Prostate gland (tissue), 2 donors: ENCODE measurements at regions not wholly inside any gene's neighbourhood (a gene's known extent, or its start where the extent isn't known, plus 50 kb on each side); places are given as distances from the start of the nearest gene placed in this dataset.

Experiments
- DNase-seq: peaks from one replicate; pipeline ENCODE4 v3.0.0-alpha.2; 2019; ENCODE audit warnings: low spot score
- H3K27ac ChIP-seq, 2 donors: fragments of 200-600 bp; sonication (generic); 2 replicates each; pipeline ENCODE4 v1.5.1; 2017 to 2019
- H3K27me3 ChIP-seq: fragments of 200-600 bp; sonication (generic); replicated peaks from 2 replicates; pipeline ENCODE4 v1.5.1; 2019; ENCODE audit not compliant: insufficient read depth
- H3K36me3 ChIP-seq, 2 donors: fragments of 200-600 bp; sonication (generic); 1 replicate in 1 of 2; 2 replicates in 1 of 2; pipeline versions ENCODE4 v1.5.1 to v1.8.1; 2017 to 2019
- H3K4me1 ChIP-seq: fragments of 200-600 bp; sonication (generic); replicated peaks from 2 replicates; pipeline ENCODE4 v1.5.1; 2019
- H3K4me3 ChIP-seq, 2 donors: fragments of 200-600 bp; sonication (generic); 2 replicates each; pipeline ENCODE4 v1.5.1; 2017 to 2019
- H3K9me3 ChIP-seq: fragments of 200-600 bp; sonication (generic); 2 replicates; pipeline ENCODE4 v1.5.1; 2017
- POLR2A ChIP-seq: fragments of 450-650 bp; IDR thresholded peaks from one replicate; pipeline ENCODE4 v1.6.1; 2016; ENCODE audit warnings: antibody characterized with exemption, mild to moderate bottlenecking
- POLR2AphosphoS5 ChIP-seq: sonication (generic); formaldehyde crosslinking; IDR thresholded peaks from one replicate; pipeline ENCODE4 v1.6.1; 2017; ENCODE audit warnings: antibody characterized with exemption
- WGBS: methylation state at CpG from one replicate; pipeline ENCODE4 v1.1.5; 2018; 5-methylcytosine and 5-hydroxymethylcytosine counted together
- intact Hi-C: fragments of 100-400 bp; cut with DNase I; formaldehyde crosslinking; loops from one replicate; pipeline ENCODE4 v1.14.2; 2022
- TF ChIP-seq, protein P1 (sequence below), 4 experiments: fragments of 200-600 bp in 2 of 4; fragments of 450-650 bp in 2 of 4; sonication (generic) in 2 of 4; IDR thresholded peaks; 1 replicate in 3 of 4; 2 replicates in 1 of 4; pipeline ENCODE4 v1.5.1; 2016 to 2019; ENCODE audit warnings: antibody characterized with exemption in 4 of 4, mild to moderate bottlenecking in 2 of 4, moderate library complexity in 2 of 4

DNA sequence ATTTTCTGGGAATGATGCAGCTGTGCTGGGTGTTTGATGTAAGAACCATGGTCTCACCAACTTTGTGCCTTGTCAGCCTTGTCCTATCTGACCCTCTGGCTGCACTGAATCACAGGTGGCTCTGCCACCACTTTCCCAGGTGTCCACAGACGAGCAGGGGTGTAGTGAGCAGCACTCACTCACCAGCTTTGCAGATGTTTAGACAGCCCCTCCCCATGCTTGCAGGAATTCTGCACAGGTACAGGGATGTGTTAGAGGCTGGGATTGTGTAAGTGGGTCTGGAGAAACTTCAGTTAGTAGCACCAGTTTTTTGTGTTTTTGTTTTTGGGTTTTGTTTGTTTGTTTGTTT is 88.2 kb upstream of the NAA20 start:
- WGBS, result 38% methylated on average over 1 of the region's 1 CpG
- DNase-seq, result no peak
- TF ChIP-seq POLR2AphosphoS5 (no peak), POLR2A (no peak)
- TF ChIP-seq, protein P1, sequence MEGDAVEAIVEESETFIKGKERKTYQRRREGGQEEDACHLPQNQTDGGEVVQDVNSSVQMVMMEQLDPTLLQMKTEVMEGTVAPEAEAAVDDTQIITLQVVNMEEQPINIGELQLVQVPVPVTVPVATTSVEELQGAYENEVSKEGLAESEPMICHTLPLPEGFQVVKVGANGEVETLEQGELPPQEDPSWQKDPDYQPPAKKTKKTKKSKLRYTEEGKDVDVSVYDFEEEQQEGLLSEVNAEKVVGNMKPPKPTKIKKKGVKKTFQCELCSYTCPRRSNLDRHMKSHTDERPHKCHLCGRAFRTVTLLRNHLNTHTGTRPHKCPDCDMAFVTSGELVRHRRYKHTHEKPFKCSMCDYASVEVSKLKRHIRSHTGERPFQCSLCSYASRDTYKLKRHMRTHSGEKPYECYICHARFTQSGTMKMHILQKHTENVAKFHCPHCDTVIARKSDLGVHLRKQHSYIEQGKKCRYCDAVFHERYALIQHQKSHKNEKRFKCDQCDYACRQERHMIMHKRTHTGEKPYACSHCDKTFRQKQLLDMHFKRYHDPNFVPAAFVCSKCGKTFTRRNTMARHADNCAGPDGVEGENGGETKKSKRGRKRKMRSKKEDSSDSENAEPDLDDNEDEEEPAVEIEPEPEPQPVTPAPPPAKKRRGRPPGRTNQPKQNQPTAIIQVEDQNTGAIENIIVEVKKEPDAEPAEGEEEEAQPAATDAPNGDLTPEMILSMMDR (IDR thresholded peaks at IDR 0.05), result no peak
- Histone ChIP-seq H3K36me3 (no peaks in the 10 kb centered on the region), H3K4me1 (no peaks in the 10 kb centered on the region), H3K27ac (no peak overlapping the region), H3K9me3 (no peaks in the 10 kb centered on the region), H3K4me3 (no peak overlapping the region), H3K27me3 (no peaks in the 10 kb centered on the region)
- intact Hi-C loops, result no loop called here

DNA sequence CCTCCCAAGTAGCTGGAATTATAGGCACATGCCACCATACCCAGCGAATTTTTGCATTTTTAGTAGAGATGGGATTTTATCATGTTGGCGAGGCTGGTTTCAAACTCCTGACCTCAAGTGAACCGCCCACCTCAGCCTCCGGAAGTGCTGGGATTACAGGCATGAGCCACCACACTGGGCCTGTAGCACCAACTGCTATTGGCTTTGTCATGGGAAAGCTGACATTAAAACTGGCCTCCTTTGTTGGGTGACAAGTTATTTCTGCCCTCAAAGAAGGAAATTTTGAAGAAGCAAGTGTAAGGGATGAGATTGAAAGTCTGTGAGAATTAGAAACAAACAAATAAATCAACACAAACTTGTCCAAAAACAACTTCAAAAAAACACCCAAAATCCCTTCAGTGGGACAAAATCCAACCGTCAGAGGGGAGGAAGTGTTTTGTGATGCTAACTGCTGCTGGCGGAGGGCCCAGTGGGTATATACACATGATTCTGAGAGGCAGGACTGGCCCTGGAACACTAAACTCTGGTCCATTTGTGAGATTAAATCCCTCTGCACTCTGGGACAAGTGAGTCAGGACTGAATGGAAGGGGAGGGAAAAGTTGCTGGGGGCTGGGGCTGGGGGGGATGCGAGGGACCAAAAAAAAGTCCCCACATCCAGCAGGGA is 87.5 kb upstream of the NAA20 start:
- 74% methylated on average over 7 of the region's 7 CpGs for WGBS
- DNase-seq, result no peak
- no peak overlapping the region for H3K27ac ChIP-seq

DNA sequence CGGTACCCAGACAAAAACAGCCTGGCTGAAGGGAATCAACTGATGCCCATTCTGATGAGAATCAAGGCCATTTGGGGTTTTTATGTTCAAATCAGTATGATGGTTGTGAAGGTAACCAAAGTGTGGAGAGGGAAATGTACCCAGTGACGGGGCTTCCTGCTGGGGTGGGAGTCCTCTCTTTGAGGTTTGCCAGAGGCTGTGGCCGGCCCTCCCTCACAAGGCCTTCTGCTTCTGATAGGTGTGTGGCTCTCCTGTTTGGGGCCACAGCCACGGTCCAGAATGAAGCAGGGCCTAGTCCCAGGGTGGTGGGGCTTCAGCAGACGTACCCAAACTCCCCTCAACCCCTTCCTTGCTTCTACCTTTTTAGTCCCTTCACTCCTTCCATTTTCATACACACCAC is 86.7 kb upstream of the NAA20 start:
- intact Hi-C loops, result no loop called here
- no peaks in the 10 kb centered on the region for H3K4me1 ChIP-seq
- no peaks in the 10 kb centered on the region for H3K27me3 ChIP-seq
- TF ChIP-seq, protein P1 (IDR thresholded peaks at IDR 0.05), result no peak
- TF ChIP-seq POLR2AphosphoS5, result no peak
- TF ChIP-seq POLR2A, result no peak
- H3K4me3 ChIP-seq, result no peak overlapping the region
- no peaks in the 10 kb centered on the region for H3K36me3 ChIP-seq
- H3K9me3 ChIP-seq, result no peaks in the 10 kb centered on the region
- no peak overlapping the region for H3K27ac ChIP-seq
- DNase-seq, result no peak
- 69% methylated on average over 5 of the region's 5 CpGs for WGBS

More for the DNA sequence above, 87.5 kb upstream of the NAA20 start:
- Histone ChIP-seq H3K4me1 (no peaks in the 10 kb centered on the region), H3K4me3 (no peak overlapping the region), H3K36me3 (no peaks in the 10 kb centered on the region), H3K27me3 (no peaks in the 10 kb centered on the region), H3K9me3 (no peaks in the 10 kb centered on the region)
- TF ChIP-seq POLR2AphosphoS5, result no peak
- TF ChIP-seq, protein P1 (IDR thresholded peaks at IDR 0.05), result no peak
- no peak for TF ChIP-seq POLR2A
- intact Hi-C loops, result no loop called here

DNA sequence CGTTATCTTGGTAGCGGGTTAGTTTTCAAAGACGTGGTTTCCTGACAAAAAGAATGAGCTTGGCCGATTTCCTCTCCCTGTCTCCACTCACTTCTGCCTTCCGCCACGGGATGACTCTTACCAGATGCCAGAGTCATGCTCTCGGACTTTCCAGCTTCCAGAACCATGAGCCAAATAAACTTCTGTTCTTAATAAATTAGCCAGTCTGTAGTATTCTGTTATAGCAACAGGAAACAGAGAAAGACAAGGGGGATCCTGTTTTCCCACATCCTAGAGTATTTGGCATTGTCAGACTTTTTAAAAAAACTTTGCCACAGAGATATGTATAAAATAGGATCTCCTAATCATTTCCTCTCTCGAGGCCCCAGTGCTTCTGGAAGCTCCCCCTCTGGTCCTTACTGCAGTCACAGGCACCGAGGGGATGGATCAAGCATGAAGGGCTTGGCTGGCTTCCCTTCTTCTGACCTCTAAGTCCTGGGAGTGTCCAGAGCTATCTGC is 84.9 kb upstream of the NAA20 start:
- DNase-seq, result no peak
- H3K4me3 ChIP-seq, result no peak overlapping the region
- TF ChIP-seq, protein P1 (IDR thresholded peaks at IDR 0.05), result no peak
- TF ChIP-seq POLR2A (no peak), POLR2AphosphoS5 (no peak)
- no peaks in the 10 kb centered on the region for H3K27me3 ChIP-seq
- H3K27ac ChIP-seq, result peak overlapping the region in 1 of 2 donors; percentile 26
- intact Hi-C loops, result no loop called here
- H3K36me3 ChIP-seq, result no peaks in the 10 kb centered on the region
- 46% methylated on average over 9 of the region's 9 CpGs for WGBS
- H3K9me3 ChIP-seq, result no peaks in the 10 kb centered on the region
- H3K4me1 ChIP-seq, result no peaks in the 10 kb centered on the region

DNA sequence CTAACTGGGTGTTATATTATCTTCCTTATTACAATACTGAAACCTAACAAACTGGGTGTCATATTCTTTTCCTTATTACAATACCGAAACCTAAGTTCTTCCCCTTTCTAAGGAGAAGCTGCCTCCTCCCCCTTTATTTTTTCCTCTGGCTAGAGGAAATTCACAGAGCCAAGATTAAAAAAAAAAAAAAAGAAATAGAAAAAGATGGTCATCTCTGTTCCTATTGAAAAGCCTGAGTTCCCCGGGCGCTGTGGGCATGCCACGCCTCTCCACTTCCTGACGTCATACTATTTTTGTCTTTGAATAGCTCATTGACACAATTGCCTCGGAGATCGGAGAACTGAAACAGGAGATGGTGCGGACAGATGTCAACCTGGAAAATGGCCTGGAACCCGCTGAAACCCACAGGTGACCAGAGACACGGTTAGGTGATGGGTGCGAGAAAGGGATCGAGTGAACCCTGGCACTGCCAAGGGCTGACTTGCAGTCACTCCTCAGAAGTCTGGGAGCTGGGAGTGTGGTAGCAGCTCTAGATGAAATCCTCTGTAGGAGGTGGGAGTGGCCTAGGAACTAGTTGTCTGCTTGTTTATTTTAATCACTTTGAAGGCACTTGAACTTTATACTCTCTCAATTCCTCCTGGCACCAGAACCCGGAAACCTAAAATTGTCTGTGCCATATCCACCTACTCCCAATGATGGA is 82.2 kb upstream of the NAA20 start:
- 26% methylated on average over 13 of the region's 13 CpGs for WGBS
- intact Hi-C loops, result no loop called here
- no peaks in the 10 kb centered on the region for H3K36me3 ChIP-seq
- no peaks in the 10 kb centered on the region for H3K27me3 ChIP-seq
- peak; percentile 63 for DNase-seq
- H3K27ac ChIP-seq, result peak overlapping the region; percentile 75 to 80
- no peaks in the 10 kb centered on the region for H3K9me3 ChIP-seq
- peak overlapping the region in 1 of 2 donors; percentile 18 for H3K4me3 ChIP-seq
- no peaks in the 10 kb centered on the region for H3K4me1 ChIP-seq
- TF ChIP-seq, protein P1 (IDR thresholded peaks at IDR 0.05), result no peak
- TF ChIP-seq POLR2AphosphoS5 (peak; percentile 32), POLR2A (peak; percentile 49)
